WERI-Rb-1 (cell line): ENCODE measurements at regions not wholly inside any gene's neighbourhood (a gene's known extent, or its start where the extent isn't known, plus 50 kb on each side); places are given as distances from the start of the nearest gene placed in this dataset.

Experiments used
- DNase-seq: peaks from one replicate; pipeline ENCODE4 v3.0.0-alpha.2; 2020
- H3K27ac ChIP-seq: fragments of 250-450 bp; sonication (Bioruptor Pico); 2 replicates; pipeline ENCODE4 v1.5.1; 2020; ENCODE audit warnings: mild to moderate bottlenecking, moderate library complexity
- H3K27me3 ChIP-seq: fragments of 250-450 bp; sonication (Bioruptor Pico); 2 replicates; pipeline ENCODE4 v1.5.1; 2021; ENCODE audit warnings: mild to moderate bottlenecking, low read depth, moderate library complexity; ENCODE audit not compliant: insufficient read depth, severe bottlenecking
- H3K36me3 ChIP-seq: fragments of 250-450 bp; sonication (Bioruptor Pico); 2 replicates; pipeline ENCODE4 v1.5.1; 2020; ENCODE audit warnings: mild to moderate bottlenecking, moderate library complexity
- H3K4me3 ChIP-seq: 2 replicates; pipeline ENCODE4 v1.5.1; 2011; ENCODE audit warnings: low read depth, mild to moderate bottlenecking, control low read depth, low read length
- H3K9me3 ChIP-seq: fragments of 250-450 bp; sonication (Bioruptor Pico); 2 replicates; pipeline ENCODE4 v1.5.1; 2021; ENCODE audit warnings: mild to moderate bottlenecking, moderate library complexity; ENCODE audit not compliant: severe bottlenecking
- CTCF ChIP-seq: IDR thresholded peaks from 2 replicates; pipeline ENCODE4 v1.5.1; 2011; ENCODE audit warnings: low read depth, mild to moderate bottlenecking, control low read depth, inconsistent platforms, low read length

GRCh38 chr2:118493213-118493612, 354.2 kb downstream of the EN1 start:
- DNase-seq = no peak
- no peaks in the 10 kb centered on the region for H3K9me3 ChIP-seq
- H3K36me3 ChIP-seq = no peaks in the 10 kb centered on the region
- peaks cover 60% of the 10 kb centered on the region for H3K27me3 ChIP-seq
- H3K4me3 ChIP-seq = no peak overlapping the region
- no peak overlapping the region for H3K27ac ChIP-seq
- no peak for TF ChIP-seq CTCF

- Histone ChIP-seq H3K27me3 (peaks cover 51% of the 10 kb centered on the region), H3K9me3 (no peaks in the 10 kb centered on the region), H3K27ac (no peak overlapping the region), H3K4me3 (no peak overlapping the region), H3K36me3 (no peaks in the 10 kb centered on the region)
- DNase-seq = no peak
- no peak for TF ChIP-seq CTCF
These were observed 355.1 kb downstream of the EN1 start for GRCh38 chr2:118492335-118492734.

- TF ChIP-seq CTCF = no peak
- Histone ChIP-seq H3K36me3 (no peaks in the 10 kb centered on the region), H3K27ac (no peak overlapping the region), H3K27me3 (peaks cover 40% of the 10 kb centered on the region), H3K9me3 (no peaks in the 10 kb centered on the region), H3K4me3 (no peak overlapping the region)
- no peak for DNase-seq
These were observed 357.1 kb downstream of the EN1 start for GRCh38 chr2:118490330-118490729.

GRCh38 chr2:118489712-118490299, 357.6 kb downstream of the EN1 start:
- no peak for DNase-seq
- Histone ChIP-seq H3K36me3 (no peaks in the 10 kb centered on the region), H3K27me3 (peaks cover 40% of the 10 kb centered on the region), H3K27ac (no peak overlapping the region), H3K4me3 (no peak overlapping the region), H3K9me3 (no peaks in the 10 kb centered on the region)
- TF ChIP-seq CTCF = no peak

- no peak for DNase-seq
- no peak for TF ChIP-seq CTCF
- Histone ChIP-seq H3K27me3 (peaks cover 44% of the 10 kb centered on the region), H3K27ac (no peak overlapping the region), H3K36me3 (no peaks in the 10 kb centered on the region), H3K4me3 (no peak overlapping the region), H3K9me3 (no peaks in the 10 kb centered on the region)
These were observed 366.1 kb downstream of the EN1 start for GRCh38 chr2:118481299-118481698.

GRCh38 chr2:118479020-118479419, 368.4 kb downstream of the EN1 start:
- H3K27me3 ChIP-seq = peaks cover 43% of the 10 kb centered on the region
- no peaks in the 10 kb centered on the region for H3K36me3 ChIP-seq
- no peak for TF ChIP-seq CTCF
- H3K4me3 ChIP-seq = no peak overlapping the region
- no peak for DNase-seq
- H3K9me3 ChIP-seq = no peaks in the 10 kb centered on the region
- H3K27ac ChIP-seq = no peak overlapping the region
